Right ventricle myocardium superior (tissue), 1 donor: ENCODE measurements at regions not wholly inside any gene's neighbourhood (a gene's known extent, or its start where the extent isn't known, plus 50 kb on each side); places are given as distances from the start of the nearest gene placed in this dataset.
A peak's percentile ranks its signal among the peaks of the same experiment; 100 is the strongest.

Experiments
- ATAC-seq: fragments of 200-7000 bp; cut with Tn5 transposase; one replicate; pipeline ENCODE4 v1.9.1; 2020; ENCODE audit warnings: mild to moderate bottlenecking; ENCODE audit not compliant: poor library complexity
- DNase-seq: peaks from one replicate; pipeline ENCODE4 v3.0.0-alpha.2; 2020
- intact Hi-C: fragments of 100-400 bp; cut with DNase I; formaldehyde crosslinking; loops from one replicate; pipeline ENCODE4 v1.11.2; 2022
- donor health status: DM: no; HTN: yes; CAD: no; lungs with severe emphysema.

GRCh38 chr6:112744827-112745226 is 397.7 kb downstream of the RFPL4B start:
- DNase-seq = no peak
- intact Hi-C loops = no loop called here
- ATAC-seq = no peak

DNA sequence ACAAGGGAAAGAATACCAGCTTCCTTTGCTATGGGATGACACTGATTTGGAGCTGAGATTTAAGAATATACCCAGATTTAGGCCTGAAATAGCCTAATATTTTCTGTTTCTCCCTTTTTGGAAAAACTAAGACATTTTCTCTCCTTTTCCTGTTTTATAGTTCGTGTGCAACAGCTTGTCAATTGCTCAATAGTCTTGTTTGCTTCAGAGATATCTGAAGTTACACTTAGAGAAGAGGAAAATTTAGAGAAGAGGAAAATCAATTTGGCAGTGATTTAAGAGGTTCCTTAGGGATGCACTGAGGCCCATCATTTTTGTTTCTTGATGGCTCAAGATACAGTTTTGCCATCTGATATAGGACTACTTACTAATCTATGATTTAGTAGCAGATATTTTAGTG is 398.6 kb downstream of the RFPL4B start:
- ATAC-seq (peak; percentile 55), DNase-seq (no peak)
- intact Hi-C loops = no loop called here

DNA sequence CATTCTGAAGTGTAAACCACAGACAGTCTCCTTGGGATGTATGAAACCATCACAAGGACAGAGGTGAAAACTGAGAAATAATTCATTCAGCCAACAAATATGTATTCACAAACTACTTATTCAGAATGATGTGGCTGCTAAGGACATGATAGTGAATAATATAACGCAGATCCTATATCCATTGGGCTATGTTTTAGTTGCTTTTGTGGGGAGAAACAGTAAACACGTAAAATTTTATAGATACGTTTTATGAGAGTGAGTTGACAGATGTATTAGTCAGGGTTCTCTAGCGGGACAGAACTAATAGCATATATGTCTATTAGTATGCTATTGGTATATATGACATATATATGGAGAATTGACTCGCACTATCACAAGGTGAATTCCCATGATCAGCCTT is 402.5 kb downstream of the RFPL4B start:
- DNase-seq (no peak), ATAC-seq (no peak)
- intact Hi-C loops = no loop called here

GRCh38 chr6:112752305-112752704 is 405.2 kb downstream of the RFPL4B start:
- ATAC-seq (no peak), DNase-seq (no peak)
- intact Hi-C loops = no loop called here

DNA sequence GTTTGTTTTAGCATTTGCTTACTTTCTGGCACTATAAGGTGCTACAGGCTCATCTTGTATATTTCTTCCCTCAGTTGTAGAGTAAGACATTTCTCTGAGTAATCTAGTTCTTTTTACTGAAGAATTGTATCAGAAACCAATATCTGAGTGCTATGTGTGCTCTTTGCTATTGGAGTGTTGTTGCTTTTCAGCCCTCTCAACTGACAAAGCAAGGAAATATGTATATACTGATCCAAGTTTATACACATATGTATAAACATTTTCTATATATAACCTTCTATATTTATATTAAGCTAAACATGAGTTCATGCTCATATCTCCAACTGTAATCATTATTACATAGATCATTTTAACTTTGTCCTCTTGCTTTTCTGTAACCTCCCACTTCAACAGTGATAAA is 405.7 kb downstream of the RFPL4B start:
- no peak for DNase-seq
- no peak for ATAC-seq
- intact Hi-C loops = no loop called here

GRCh38 chr6:112760831-112761230 is 413.7 kb downstream of the RFPL4B start:
- intact Hi-C loops = no loop called here
- ATAC-seq = no peak
- DNase-seq = no peak

GRCh38 chr6:112761740-112762139 is 414.6 kb downstream of the RFPL4B start:
- no peak for DNase-seq
- intact Hi-C loops = no loop called here
- no peak for ATAC-seq

- intact Hi-C loops = no loop called here
- ATAC-seq (no peak), DNase-seq (no peak)
Measured at GRCh38 chr6:112764377-112764776, 417.2 kb downstream of the RFPL4B start.

DNA sequence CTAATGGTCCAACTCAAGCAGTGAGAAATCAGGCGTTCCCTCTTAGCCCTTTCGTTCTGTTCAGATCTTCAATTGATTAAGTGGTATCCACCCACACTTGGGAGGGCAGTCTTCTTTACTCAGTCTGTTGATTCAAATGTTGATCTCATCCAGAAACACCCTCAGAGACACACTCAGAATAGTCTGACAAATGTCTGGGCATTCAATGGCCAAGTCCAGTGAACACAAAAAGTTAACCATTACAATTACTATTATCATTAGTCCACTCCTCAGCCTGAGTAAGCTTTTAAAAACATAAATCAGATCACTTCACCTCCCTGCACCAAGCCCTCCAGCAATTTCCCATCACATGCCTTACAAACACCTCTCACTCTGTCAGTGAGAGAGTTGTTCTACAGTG is 423.2 kb downstream of the RFPL4B start:
- DNase-seq = no peak
- ATAC-seq = no peak
- intact Hi-C loops = no loop called here

DNA sequence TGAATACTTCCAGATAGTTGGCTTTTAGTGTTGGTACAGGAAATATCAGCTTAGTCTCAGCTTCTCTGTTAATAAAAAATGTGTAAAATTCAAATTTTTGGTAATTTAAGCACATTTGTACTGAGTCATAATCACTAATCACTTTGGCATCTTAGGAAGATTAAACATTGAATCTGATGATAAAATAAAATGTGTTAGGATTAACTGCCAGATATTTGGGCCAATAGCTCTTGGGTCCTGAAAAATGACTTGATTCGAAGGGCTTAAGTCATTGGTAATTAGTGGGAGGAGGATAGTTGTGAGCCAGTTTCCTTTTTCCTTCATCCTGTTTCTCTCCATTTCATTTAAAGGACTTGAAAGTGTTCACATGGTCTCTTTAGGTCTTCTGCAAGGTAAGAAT is 426.1 kb downstream of the RFPL4B start:
- ATAC-seq (no peak), DNase-seq (no peak)
- intact Hi-C loops = no loop called here

- DNase-seq = no peak
- intact Hi-C loops = no loop called here
- ATAC-seq = no peak
Measured at GRCh38 chr6:112774319-112774718, 427.2 kb downstream of the RFPL4B start.

DNA sequence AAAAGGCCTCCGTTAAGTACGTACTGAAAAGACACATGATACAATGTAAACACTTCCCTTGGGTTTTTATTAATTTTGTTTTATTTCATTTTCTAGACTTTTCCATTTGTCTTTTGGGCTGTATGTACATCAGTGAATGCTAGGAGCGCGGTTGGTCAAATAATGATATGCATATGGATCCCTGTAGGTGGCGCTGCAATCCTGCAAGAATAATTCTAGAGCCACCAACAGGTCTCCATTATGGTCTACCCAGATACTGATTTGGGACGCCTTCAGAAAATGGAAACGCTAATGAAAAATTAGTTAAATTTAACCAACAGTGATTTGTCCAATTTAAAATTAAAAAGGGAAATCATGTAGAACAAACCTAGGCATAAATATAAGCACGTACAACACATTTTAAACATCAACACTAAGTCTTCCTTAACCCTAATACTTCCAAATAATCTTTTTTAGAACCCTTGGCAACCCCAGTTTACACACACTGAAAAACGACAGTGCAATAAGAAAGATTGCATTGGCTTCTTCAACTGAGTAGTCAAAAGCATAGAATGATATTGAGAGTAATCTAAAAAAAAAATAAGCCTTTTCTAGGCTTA is 433.5 kb downstream of the RFPL4B start:
- intact Hi-C loops = loop anchor here (10.0 kb wide), 2 partner anchors 404 to 1124 kb away; no protein-coding TSS in a partner anchor
- DNase-seq (peak; percentile 45), ATAC-seq (peak; percentile 94)

GRCh38 chr6:112781241-112781640 is 434.1 kb downstream of the RFPL4B start:
- intact Hi-C loops = loop anchor here (10.0 kb wide), 2 partner anchors 404 to 1124 kb away; no protein-coding TSS in a partner anchor
- ATAC-seq (no peak), DNase-seq (no peak)

GRCh38 chr6:112785408-112785807 is 438.3 kb downstream of the RFPL4B start:
- ATAC-seq (no peak), DNase-seq (no peak)
- intact Hi-C loops = loop anchor here (10.0 kb wide), 2 partner anchors 399 to 1119 kb away; no protein-coding TSS in a partner anchor

- ATAC-seq = no peak
- no peak for DNase-seq
- intact Hi-C loops = loop anchor here (10.0 kb wide), 2 partner anchors 398 to 1118 kb away; no protein-coding TSS in a partner anchor
Measured at GRCh38 chr6:112786801-112787200, 439.7 kb downstream of the RFPL4B start.

- ATAC-seq = no peak
- no peak for DNase-seq
- intact Hi-C loops = loop anchor here (10.0 kb wide), 2 partner anchors 397 to 1117 kb away; no protein-coding TSS in a partner anchor
Measured at GRCh38 chr6:112787371-112787770, 440.2 kb downstream of the RFPL4B start.

DNA sequence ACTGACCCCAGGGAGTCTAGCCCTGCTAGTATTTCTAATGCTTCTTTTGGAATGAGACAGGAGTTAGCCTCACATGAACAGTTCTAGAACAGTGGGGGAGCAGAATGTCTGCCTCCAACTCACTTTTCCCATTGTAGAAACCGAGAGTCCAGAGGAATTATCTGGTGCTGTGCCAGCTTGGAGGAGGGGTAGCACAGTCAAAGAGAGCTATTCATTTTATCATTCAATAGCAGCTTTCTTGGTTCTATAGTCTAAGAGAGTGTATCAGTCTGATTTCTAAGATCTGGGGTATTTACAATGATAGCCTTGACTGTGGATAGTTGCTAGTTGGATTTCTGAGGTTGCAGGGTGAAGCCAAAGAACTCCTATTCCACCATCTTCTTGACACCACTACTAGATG is 448.2 kb downstream of the RFPL4B start:
- no peak for DNase-seq
- no peak for ATAC-seq
- intact Hi-C loops = no loop called here

- ATAC-seq = no peak
- intact Hi-C loops = no loop called here
Measured at GRCh38 chr6:112796712-112797111, 449.6 kb downstream of the RFPL4B start.

DNA sequence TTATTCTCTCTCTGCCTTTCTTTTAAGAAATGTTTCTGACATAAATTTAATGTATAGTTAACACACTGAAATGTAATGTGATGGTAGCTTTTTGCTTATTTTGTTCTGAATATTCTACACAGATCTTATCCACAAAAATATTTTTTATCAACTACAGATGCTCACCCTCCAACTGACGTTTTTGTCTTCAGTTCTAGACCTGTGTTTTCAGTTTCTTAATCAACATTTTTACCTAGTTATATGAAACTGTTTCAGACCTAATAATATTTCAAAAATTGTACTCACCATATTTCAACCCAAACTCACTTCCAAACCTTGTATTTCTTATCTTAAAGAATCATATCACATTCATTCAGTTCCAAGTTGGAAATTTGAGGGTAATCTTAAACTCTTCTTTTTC is 452.8 kb downstream of the RFPL4B start:
- intact Hi-C loops = no loop called here
- DNase-seq = no peak
- no peak for ATAC-seq

More at GRCh38 chr6:112796712-112797111, 449.6 kb downstream of the RFPL4B start:
- DNase-seq = no peak

GRCh38 chr6:112800439-112800838 is 453.3 kb downstream of the RFPL4B start:
- intact Hi-C loops = no loop called here
- DNase-seq = no peak
- no peak for ATAC-seq

DNA sequence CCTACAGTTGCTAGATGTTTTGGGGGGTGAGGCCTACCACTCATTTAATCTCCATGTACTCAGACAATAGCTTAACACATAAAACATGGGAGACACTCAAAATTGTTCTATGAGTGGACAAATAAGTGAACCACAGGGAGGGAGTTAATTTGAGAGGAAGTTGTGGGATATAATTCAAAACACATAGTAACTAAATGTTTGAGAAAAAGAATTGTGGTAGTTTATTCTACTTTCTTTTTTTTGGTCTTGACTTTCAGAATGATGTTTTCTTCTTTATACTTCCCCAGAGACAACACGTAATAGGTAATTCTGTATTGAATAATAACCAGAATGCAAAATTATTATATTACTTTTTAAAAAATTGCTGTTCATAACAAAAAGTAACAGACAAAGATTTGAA is 453.8 kb downstream of the RFPL4B start:
- no peak for ATAC-seq
- DNase-seq = no peak
- intact Hi-C loops = no loop called here
